GM20000 (cell line): ENCODE measurements at regions not wholly inside any gene's neighbourhood (a gene's known extent, or its start where the extent isn't known, plus 50 kb on each side); places are given as distances from the start of the nearest gene placed in this dataset.

Experiments used
- DNase-seq: peaks from one replicate; pipeline ENCODE4 v3.0.0; 2012; ENCODE audit warnings: low spot score
- CTCF ChIP-seq: IDR thresholded peaks from 2 replicates; pipeline ENCODE4 v1.5.1; 2012; ENCODE audit warnings: mild to moderate bottlenecking, control low read depth; ENCODE audit errors: extremely low read depth, missing control alignments

DNA sequence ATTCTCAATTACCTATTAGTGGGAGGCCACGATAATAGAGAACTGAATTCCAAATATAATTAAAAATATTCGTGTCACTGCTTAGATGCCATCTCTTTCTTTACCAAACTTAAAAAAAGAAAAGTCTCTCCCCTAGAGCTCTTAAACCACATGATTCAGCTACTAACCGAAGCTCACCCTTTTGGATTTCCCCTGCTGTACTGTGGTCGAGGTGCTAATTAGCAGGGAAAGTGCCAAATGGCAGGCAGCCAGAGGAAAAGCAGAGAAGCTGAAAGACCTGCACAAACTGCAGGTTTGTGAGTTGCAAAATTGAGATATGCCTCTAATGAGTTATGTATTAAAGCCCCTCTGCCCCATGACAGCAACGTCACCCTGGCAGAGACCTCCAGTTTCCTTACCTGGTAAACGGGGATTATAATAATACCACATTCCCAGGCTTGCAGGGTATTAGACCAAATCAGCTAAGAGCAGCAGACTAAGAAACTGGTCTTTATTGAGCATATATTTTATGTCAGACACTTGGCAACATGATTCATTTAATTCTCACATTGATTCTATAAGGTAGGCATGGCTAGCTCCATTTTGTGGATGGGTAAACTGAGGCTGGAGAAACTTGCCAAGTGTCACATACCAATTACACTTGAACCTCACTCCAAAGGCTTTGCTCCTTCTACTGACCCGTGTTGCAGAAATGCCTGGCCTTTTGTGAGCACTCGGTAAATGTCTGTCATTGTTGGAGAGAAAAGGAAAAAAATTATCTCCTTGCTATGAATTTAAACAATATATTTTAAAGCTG, 259.7 kb downstream of the LPIN1 start:
- peak; percentile 72 for DNase-seq
- no peak for TF ChIP-seq CTCF

GRCh38 chr2:12006850-12007249, 260.4 kb downstream of the LPIN1 start:
- DNase-seq: no peak
- TF ChIP-seq CTCF: no peak

GRCh38 chr2:12007282-12007681, 260.9 kb downstream of the LPIN1 start:
- no peak for DNase-seq
- TF ChIP-seq CTCF: no peak

GRCh38 chr2:12008425-12009061, 262.1 kb downstream of the LPIN1 start:
- no peak for TF ChIP-seq CTCF
- peak; percentile 59 for DNase-seq

- no peak for DNase-seq
- TF ChIP-seq CTCF: no peak
These were observed 263.0 kb downstream of the LPIN1 start for GRCh38 chr2:12009323-12009905.

DNA sequence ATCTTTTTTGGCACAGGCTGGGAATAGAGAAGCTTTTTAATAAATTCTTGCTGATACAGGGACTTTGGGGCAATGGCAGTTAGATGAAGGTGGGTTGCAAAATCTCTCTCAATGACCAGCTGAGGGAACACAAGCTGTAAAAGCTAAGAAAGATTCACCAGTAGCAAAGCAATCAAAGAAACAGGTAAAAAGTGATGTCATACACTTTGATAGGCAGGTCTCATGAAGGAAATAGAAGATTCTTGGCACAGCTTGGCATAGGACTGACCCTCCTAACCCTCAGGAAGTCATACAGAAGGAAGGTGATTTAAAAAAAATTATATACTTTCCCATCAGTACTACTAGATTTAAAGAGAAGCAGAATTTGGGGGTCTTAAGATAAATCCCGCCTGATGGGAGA, 263.6 kb downstream of the LPIN1 start:
- TF ChIP-seq CTCF: no peak

DNA sequence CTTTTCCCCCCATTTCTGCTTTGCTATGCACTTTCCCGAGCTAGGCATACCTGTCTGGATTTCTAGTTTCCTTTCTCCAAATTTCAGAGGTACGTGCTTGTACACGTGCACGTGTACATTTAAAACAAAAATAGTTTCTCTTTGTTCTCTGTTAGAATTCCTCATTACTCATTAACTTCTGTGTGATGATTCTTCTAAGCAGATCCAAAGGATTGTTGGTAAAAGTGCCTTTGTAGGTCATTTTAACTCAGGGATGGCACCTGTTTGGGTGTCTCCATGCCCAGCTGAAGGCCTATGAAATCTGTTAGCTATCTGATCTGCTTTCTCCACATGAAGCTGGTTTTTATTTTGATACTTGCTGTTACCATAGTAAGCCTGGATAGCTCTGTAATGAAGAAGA, 264.3 kb downstream of the LPIN1 start:
- DNase-seq: no peak
- TF ChIP-seq CTCF: no peak

More for the DNA sequence above, 263.6 kb downstream of the LPIN1 start:
- no peak for DNase-seq
